ENCODE measurements at regions not wholly inside any gene's neighbourhood (a gene's known extent, or its start where the extent isn't known, plus 50 kb on each side); places are given as distances from the start of the nearest gene placed in this dataset.

DNA sequence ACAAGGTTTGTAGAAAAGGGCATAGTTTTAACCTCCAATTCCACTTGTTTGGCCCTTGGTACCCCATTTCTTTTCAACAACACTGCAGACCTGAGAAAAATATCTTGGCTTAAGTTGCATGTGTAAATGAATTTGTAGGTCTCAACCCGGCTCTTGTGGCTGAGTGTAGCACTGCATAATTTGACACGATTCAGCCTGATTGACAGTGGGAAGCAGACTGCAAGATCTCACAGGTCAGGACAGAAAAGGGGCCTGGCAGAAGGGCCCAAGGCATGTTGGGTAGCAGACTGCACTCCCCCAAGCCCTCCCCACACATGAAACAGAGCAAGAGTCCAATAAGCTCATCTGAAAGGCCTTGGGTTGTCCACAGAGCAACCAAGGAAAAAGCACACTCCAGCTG lies 169.7 kb upstream of the SMARCA2 start:
- TF ChIP-seq POLR2A (IDR thresholded peaks at IDR 0.05), result no peak
- TF ChIP-seq, protein P1, sequence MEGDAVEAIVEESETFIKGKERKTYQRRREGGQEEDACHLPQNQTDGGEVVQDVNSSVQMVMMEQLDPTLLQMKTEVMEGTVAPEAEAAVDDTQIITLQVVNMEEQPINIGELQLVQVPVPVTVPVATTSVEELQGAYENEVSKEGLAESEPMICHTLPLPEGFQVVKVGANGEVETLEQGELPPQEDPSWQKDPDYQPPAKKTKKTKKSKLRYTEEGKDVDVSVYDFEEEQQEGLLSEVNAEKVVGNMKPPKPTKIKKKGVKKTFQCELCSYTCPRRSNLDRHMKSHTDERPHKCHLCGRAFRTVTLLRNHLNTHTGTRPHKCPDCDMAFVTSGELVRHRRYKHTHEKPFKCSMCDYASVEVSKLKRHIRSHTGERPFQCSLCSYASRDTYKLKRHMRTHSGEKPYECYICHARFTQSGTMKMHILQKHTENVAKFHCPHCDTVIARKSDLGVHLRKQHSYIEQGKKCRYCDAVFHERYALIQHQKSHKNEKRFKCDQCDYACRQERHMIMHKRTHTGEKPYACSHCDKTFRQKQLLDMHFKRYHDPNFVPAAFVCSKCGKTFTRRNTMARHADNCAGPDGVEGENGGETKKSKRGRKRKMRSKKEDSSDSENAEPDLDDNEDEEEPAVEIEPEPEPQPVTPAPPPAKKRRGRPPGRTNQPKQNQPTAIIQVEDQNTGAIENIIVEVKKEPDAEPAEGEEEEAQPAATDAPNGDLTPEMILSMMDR (IDR thresholded peaks at IDR 0.05), result no peak

All from testis (tissue), 2 donors.